ENCODE measurements at regions not wholly inside any gene's neighbourhood (a gene's known extent, or its start where the extent isn't known, plus 50 kb on each side); places are given as distances from the start of the nearest gene placed in this dataset.

DNA sequence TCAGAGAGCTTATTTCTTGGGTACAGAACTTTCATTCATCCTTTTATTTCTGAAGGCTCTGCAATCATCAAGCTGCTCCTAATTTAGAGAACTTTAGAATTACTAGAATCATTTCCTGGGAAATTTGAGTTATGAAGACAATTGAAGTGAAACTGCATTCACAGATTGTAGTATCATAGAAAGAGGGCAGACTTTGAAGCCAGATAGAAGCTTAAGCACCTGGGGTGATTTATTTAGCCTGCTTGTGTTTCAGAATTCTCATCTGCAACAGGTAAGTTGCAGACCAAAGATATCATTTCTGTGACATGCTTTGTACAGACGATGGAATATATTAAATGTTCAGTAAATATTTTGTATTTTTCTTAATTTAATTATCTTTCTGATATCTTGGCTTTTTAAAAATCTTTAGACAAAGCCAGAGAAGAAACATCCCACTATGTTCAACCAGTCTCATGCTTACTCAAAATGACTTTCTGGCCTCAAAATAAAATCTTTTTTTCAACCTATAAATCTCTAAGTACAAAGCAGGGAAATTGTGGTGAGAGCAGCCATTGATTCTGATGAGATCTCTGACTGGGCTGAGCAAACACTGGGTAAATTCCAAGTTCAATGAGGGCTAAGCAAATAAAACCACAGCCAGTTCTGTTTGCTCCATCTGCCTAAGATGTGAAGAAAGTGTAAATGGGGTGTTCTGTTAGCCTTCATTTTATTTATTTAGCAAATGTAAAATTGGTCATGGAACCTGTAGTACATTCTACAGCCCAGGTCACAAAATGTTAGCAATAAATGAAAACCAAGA, 264.7 kb upstream of the CCNG1 start:
- no peak for DNase-seq (ENCODE audit: low spot score in 2 of 2)
- intact Hi-C loops (cut with DNase I; ENCODE audit: low total_unique reads), result no loop called here
- no peaks in the 10 kb centered on the region for H3K27me3 ChIP-seq
- H3K9me3 ChIP-seq, result no peaks in the 10 kb centered on the region
- no peak overlapping the region for H3K4me3 ChIP-seq
- H3K36me3 ChIP-seq, result no peaks in the 10 kb centered on the region
- no peak overlapping the region for H3K27ac ChIP-seq
- H3K4me1 ChIP-seq, result no peaks in the 10 kb centered on the region
- TF ChIP-seq, protein P1, sequence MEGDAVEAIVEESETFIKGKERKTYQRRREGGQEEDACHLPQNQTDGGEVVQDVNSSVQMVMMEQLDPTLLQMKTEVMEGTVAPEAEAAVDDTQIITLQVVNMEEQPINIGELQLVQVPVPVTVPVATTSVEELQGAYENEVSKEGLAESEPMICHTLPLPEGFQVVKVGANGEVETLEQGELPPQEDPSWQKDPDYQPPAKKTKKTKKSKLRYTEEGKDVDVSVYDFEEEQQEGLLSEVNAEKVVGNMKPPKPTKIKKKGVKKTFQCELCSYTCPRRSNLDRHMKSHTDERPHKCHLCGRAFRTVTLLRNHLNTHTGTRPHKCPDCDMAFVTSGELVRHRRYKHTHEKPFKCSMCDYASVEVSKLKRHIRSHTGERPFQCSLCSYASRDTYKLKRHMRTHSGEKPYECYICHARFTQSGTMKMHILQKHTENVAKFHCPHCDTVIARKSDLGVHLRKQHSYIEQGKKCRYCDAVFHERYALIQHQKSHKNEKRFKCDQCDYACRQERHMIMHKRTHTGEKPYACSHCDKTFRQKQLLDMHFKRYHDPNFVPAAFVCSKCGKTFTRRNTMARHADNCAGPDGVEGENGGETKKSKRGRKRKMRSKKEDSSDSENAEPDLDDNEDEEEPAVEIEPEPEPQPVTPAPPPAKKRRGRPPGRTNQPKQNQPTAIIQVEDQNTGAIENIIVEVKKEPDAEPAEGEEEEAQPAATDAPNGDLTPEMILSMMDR (IDR thresholded peaks at IDR 0.05), result no peak
- TF ChIP-seq POLR2A (IDR thresholded peaks at IDR 0.05), result no peak

DNA sequence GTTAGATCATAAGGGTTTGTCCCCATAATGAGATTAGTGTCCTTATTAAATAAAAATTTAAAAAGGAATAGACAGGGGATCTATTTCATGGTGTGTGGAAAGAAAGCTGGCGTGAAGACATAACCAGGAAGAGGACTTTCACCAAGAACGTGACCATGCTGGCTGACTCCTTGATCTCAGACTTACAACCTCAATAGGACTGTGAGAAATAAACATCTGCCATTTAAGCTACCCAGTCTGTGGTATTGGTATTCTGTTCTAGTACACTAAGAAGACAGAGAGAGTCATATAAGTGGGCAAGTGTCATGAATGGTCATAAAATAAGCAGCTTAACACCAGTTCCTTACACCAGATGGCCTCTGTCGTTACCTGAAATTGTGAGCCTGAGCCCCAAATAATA, 259.4 kb upstream of the CCNG1 start:
- intact Hi-C loops (cut with DNase I; ENCODE audit: low total_unique reads), result no loop called here
- TF ChIP-seq POLR2A (IDR thresholded peaks at IDR 0.05), result no peak
- no peak for TF ChIP-seq POLR2AphosphoS5 (IDR thresholded peaks at IDR 0.05)
- TF ChIP-seq, protein P1 (IDR thresholded peaks at IDR 0.05), result no peak
- no peaks in the 10 kb centered on the region for H3K27me3 ChIP-seq
- no peaks in the 10 kb centered on the region for H3K36me3 ChIP-seq
- no peak overlapping the region for H3K4me3 ChIP-seq
- no peaks in the 10 kb centered on the region for H3K4me1 ChIP-seq
- no peak overlapping the region for H3K27ac ChIP-seq
- no peaks in the 10 kb centered on the region for H3K9me3 ChIP-seq
- no peak for DNase-seq (ENCODE audit: low spot score in 2 of 2)

- no peaks in the 10 kb centered on the region for H3K9me3 ChIP-seq
- H3K36me3 ChIP-seq, result no peaks in the 10 kb centered on the region
- intact Hi-C loops (cut with DNase I; ENCODE audit: low total_unique reads), result no loop called here
- H3K27me3 ChIP-seq, result no peaks in the 10 kb centered on the region
- no peak overlapping the region for H3K27ac ChIP-seq
- TF ChIP-seq POLR2A (IDR thresholded peaks at IDR 0.05) (no peak), POLR2AphosphoS5 (IDR thresholded peaks at IDR 0.05) (no peak)
- TF ChIP-seq, protein P1 (IDR thresholded peaks at IDR 0.05), result no peak
- no peaks in the 10 kb centered on the region for H3K4me1 ChIP-seq
- no peak for DNase-seq (ENCODE audit: low spot score in 2 of 2)
- H3K4me3 ChIP-seq, result no peak overlapping the region
Observed at GRCh38 chr5:163185315-163185714, 252.1 kb upstream of the CCNG1 start.

- H3K9me3 ChIP-seq, result no peaks in the 10 kb centered on the region
- no peaks in the 10 kb centered on the region for H3K4me1 ChIP-seq
- H3K27me3 ChIP-seq, result no peaks in the 10 kb centered on the region
- DNase-seq (ENCODE audit: low spot score in 2 of 2), result no peak
- no peaks in the 10 kb centered on the region for H3K36me3 ChIP-seq
- no peak overlapping the region for H3K27ac ChIP-seq
- intact Hi-C loops (cut with DNase I; ENCODE audit: low total_unique reads), result no loop called here
- H3K4me3 ChIP-seq, result no peak overlapping the region
- TF ChIP-seq, protein P1 (IDR thresholded peaks at IDR 0.05), result no peak
- TF ChIP-seq POLR2A (IDR thresholded peaks at IDR 0.05), result no peak
Observed at GRCh38 chr5:163189023-163189553, 248.3 kb upstream of the CCNG1 start.

DNA sequence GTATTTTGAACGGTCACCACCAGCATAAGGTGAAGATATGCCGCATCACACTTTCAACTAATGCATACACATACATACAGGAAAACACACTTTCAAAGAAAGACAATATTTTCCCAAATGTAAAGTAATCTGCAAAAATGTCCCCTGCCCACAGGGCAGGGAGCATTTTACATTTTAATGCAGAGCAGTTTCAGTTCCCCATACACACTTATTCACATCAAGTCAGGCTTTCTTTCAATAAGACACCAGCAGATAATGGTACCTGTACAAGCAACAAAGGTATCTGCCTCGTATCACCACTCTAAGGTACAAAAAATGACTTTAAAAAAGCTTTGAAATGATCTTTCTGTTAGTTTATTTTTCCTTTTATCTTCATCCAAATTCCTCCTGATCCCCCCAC, 247.1 kb upstream of the CCNG1 start:
- DNase-seq (ENCODE audit: low spot score in 2 of 2), result no peak
- intact Hi-C loops (cut with DNase I; ENCODE audit: low total_unique reads), result no loop called here
- no peak overlapping the region for H3K27ac ChIP-seq
- H3K4me1 ChIP-seq, result no peaks in the 10 kb centered on the region
- TF ChIP-seq, protein P1 (IDR thresholded peaks at IDR 0.05), result no peak
- TF ChIP-seq POLR2A (IDR thresholded peaks at IDR 0.05) (no peak), POLR2AphosphoS5 (IDR thresholded peaks at IDR 0.05) (no peak)
- no peaks in the 10 kb centered on the region for H3K27me3 ChIP-seq
- H3K4me3 ChIP-seq, result no peak overlapping the region
- H3K9me3 ChIP-seq, result no peaks in the 10 kb centered on the region
- no peaks in the 10 kb centered on the region for H3K36me3 ChIP-seq

All from breast epithelium (tissue), 4 donors.